ENCODE measurements at regions not wholly inside any gene's neighbourhood (a gene's known extent, or its start where the extent isn't known, plus 50 kb on each side); places are given as distances from the start of the nearest gene placed in this dataset.
"Not testable (repeated sequence)": the region's sequence is repeated elsewhere in the genome, so short reads cannot be mapped to it uniquely, and the experiment has no call there.

DNA sequence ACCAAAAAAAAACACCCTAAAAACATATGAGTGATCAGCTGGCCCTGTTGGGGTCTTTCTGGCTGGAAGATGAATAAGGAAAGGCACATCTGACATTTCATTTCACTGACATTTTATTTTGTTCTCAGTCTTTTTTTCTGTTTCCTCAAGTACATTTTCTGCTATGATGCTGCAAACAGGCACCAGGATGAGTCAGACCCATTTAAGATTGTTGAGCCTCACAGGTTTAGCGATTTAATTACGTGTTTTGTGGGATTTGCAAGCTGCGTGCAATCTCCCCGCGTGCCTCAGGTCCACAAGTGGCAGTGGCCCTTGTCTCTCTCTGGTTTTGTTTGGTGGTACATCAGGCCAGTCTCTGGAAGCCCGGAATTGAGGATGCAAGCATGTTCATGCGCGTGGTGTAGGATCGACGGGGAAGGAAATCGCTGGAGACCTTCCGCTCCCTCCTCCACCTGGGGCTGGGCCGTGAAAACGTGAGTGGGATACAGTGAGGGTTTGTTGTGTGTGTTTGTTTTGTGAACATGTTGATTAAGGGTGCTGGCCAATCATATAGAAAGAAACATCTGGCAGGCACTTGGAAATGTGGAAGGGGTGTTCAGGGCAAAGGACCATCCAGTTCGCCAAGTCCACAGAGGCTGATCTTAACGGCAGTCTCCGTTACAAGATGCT lies 120.2 kb upstream of the ZNF516 start:
- Histone ChIP-seq H3K9me3 (replicated peaks in 1 of 3) (no peaks in the 10 kb centered on the region), H3K27ac (no peak overlapping the region), H3K4me1 (replicated peaks in 1 of 2) (peaks cover 17 to 18% of the 10 kb centered on the region in 2 donors), H3K36me3 (replicated peaks in 1 of 2) (no peaks in the 10 kb centered on the region), H3K4me3 (no peak overlapping the region), H3K27me3 (no peaks in the 10 kb centered on the region)
- WGBS, 4 donors: 88 to 90% (median 88%) methylated on average over 17 of the region's 17 CpGs
- no peak for DNase-seq
- intact Hi-C loops (cut with DNase I): loop anchor here (5.0 to 10.0 kb wide), 2 partner anchors 48 to 210 kb away; no protein-coding TSS in a partner anchor
- TF ChIP-seq CTCF (IDR thresholded peaks at IDR 0.05) (no peak), POLR2A (IDR thresholded peaks at IDR 0.05) (no peak)

- H3K36me3 ChIP-seq (replicated peaks in 1 of 2): no peaks in the 10 kb centered on the region
- H3K27ac ChIP-seq: no peak overlapping the region
- 90 to 97% (median 95%) methylated on average over 24 to 25 of the region's 25 CpGs for WGBS, 4 donors
- H3K4me1 ChIP-seq (replicated peaks in 1 of 2): peaks cover 3% of the 10 kb centered on the region in 2 donors
- no peaks in the 10 kb centered on the region for H3K9me3 ChIP-seq (replicated peaks in 1 of 3)
- no peak overlapping the region for H3K4me3 ChIP-seq
- intact Hi-C loops (cut with DNase I): loop anchor here in 1 of 2 donors (10.0 kb wide), 1 partner anchor 209 kb away; no protein-coding TSS in a partner anchor
- H3K27me3 ChIP-seq: no peaks in the 10 kb centered on the region
- TF ChIP-seq CTCF (IDR thresholded peaks at IDR 0.05): no peak
- TF ChIP-seq POLR2A (IDR thresholded peaks at IDR 0.05): no peak
- no peak for DNase-seq
Observed at GRCh38 chr18:76613755-76614120, 118.7 kb upstream of the ZNF516 start.

- TF ChIP-seq CTCF (IDR thresholded peaks at IDR 0.05): no peak
- no peak for TF ChIP-seq POLR2A (IDR thresholded peaks at IDR 0.05)
Observed at GRCh38 chr18:76613053-76613754, 118.2 kb upstream of the ZNF516 start.

GRCh38 chr18:76611750-76612045 lies 116.7 kb upstream of the ZNF516 start:
- WGBS, 4 donors: 87 to 94% (median 92%) methylated on average over 16 to 26 of the region's 26 CpGs
- H3K9me3 ChIP-seq (replicated peaks in 1 of 3); H3K36me3 ChIP-seq (replicated peaks in 1 of 2); DNase-seq; H3K4me1 ChIP-seq (replicated peaks in 1 of 2); H3K27ac ChIP-seq; H3K4me3 ChIP-seq; H3K27me3 ChIP-seq: not testable (repeated sequence)
- intact Hi-C loops (cut with DNase I): loop anchor here in 1 of 2 donors (10.0 kb wide), 1 partner anchor 207 kb away; no protein-coding TSS in a partner anchor

More at GRCh38 chr18:76613053-76613754, 118.2 kb upstream of the ZNF516 start:
- Histone ChIP-seq H3K36me3 (replicated peaks in 1 of 2) (no peaks in the 10 kb centered on the region), H3K4me1 (replicated peaks in 1 of 2) (no peaks in the 10 kb centered on the region), H3K4me3 (no peak overlapping the region), H3K27me3 (no peaks in the 10 kb centered on the region), H3K27ac (no peak overlapping the region), H3K9me3 (replicated peaks in 1 of 3) (no peaks in the 10 kb centered on the region)
- WGBS, 4 donors: 88 to 93% (median 91%) methylated on average over 16 of the region's 16 CpGs
- intact Hi-C loops (cut with DNase I): loop anchor here in 1 of 2 donors (10.0 kb wide), 1 partner anchor 208 kb away; no protein-coding TSS in a partner anchor
- no peak for DNase-seq

Data from adrenal gland (tissue), 9 donors.